Mesenchymal stem cell (in vitro differentiated cells and primary cell): ENCODE measurements at regions not wholly inside any gene's neighbourhood (a gene's known extent, or its start where the extent isn't known, plus 50 kb on each side); places are given as distances from the start of the nearest gene placed in this dataset.

Experiments
- DNase-seq: peaks from one replicate; pipeline ENCODE4 v3.0.0-alpha.2; 2013
- H2AFZ ChIP-seq: one replicate; pipeline ENCODE4 v1.6.1; 2013; ENCODE audit warnings: low read depth, mild to moderate bottlenecking, control low read depth, inconsistent platforms, low read length, moderate library complexity
- H2AK5ac ChIP-seq: 2 replicates; pipeline ENCODE4 v1.6.1; 2013; ENCODE audit warnings: low read length, moderate library complexity, mild to moderate bottlenecking, inconsistent platforms; ENCODE audit not compliant: severe bottlenecking
- H2BK120ac ChIP-seq: one replicate; pipeline ENCODE4 v1.6.1; 2013; ENCODE audit warnings: low read depth, mild to moderate bottlenecking, inconsistent platforms, low read length, moderate library complexity
- H2BK12ac ChIP-seq, 2 experiments: one replicate each; pipeline ENCODE4 v1.6.1; 2013; ENCODE audit warnings: inconsistent platforms in 2 of 2, low read length in 2 of 2, mild to moderate bottlenecking in 2 of 2, moderate library complexity in 2 of 2, control low read depth in 1 of 2
- H2BK15ac ChIP-seq: one replicate; pipeline ENCODE4 v1.6.1; 2013; ENCODE audit warnings: mild to moderate bottlenecking, low read depth, inconsistent platforms; ENCODE audit not compliant: poor library complexity, severe bottlenecking
- H2BK5ac ChIP-seq: 2 replicates; pipeline ENCODE4 v1.6.1; 2013; ENCODE audit warnings: low read depth, mild to moderate bottlenecking, low read length, control low read depth, inconsistent platforms; ENCODE audit not compliant: poor library complexity, severe bottlenecking
- H3K14ac ChIP-seq, 2 experiments: one replicate each; pipeline ENCODE4 v1.6.1; 2013; ENCODE audit warnings: inconsistent platforms in 2 of 2, low read length in 2 of 2, control low read depth in 1 of 2, mild to moderate bottlenecking in 1 of 2, moderate library complexity in 1 of 2
- H3K18ac ChIP-seq, 2 experiments: one replicate each; pipeline ENCODE4 v1.6.1; 2013; ENCODE audit warnings: inconsistent platforms in 2 of 2, low read length in 2 of 2, control low read depth in 1 of 2, low read depth in 1 of 2, mild to moderate bottlenecking in 1 of 2
- H3K23ac ChIP-seq, 2 experiments: one replicate each; pipeline ENCODE4 v1.6.1; 2013; ENCODE audit warnings: inconsistent platforms in 2 of 2, low read length in 2 of 2, mild to moderate bottlenecking in 2 of 2, moderate library complexity in 2 of 2, control low read depth in 1 of 2
- H3K27ac ChIP-seq: 2 replicates; pipeline ENCODE4 v1.5.1; 2013; ENCODE audit warnings: mild to moderate bottlenecking, moderate library complexity, low read length, control low read depth, inconsistent platforms; ENCODE audit not compliant: poor library complexity, severe bottlenecking
- H3K27me3 ChIP-seq, 2 experiments: 2 replicates each; pipeline versions ENCODE4 v1.6.1 to v1.7.0; 2013; ENCODE audit warnings: low read length in 2 of 2, mild to moderate bottlenecking in 2 of 2, moderate library complexity in 2 of 2, control low read depth in 1 of 2, inconsistent platforms in 1 of 2; ENCODE audit not compliant: control insufficient read depth in 1 of 2, insufficient read depth in 1 of 2
- H3K36me3 ChIP-seq, 2 experiments: 2 replicates each; pipeline versions ENCODE4 v1.6.1 to v1.7.0; 2013; ENCODE audit warnings: low read length in 2 of 2, control low read depth in 1 of 2, inconsistent platforms in 1 of 2, low read depth in 1 of 2, mild to moderate bottlenecking in 1 of 2; ENCODE audit not compliant: insufficient read depth in 2 of 2, control insufficient read depth in 1 of 2
- H3K4ac ChIP-seq, 2 experiments: one replicate each; pipeline ENCODE4 v1.6.1; 2013; ENCODE audit warnings: inconsistent platforms in 2 of 2, low read length in 2 of 2, mild to moderate bottlenecking in 2 of 2, moderate library complexity in 2 of 2, control low read depth in 1 of 2, low read depth in 1 of 2
- H3K4me1 ChIP-seq: 2 replicates; pipeline ENCODE4 v1.6.1; 2013; ENCODE audit warnings: low read depth, low read length, control low read depth; ENCODE audit not compliant: control insufficient read depth, insufficient read depth
- H3K4me2 ChIP-seq: 2 replicates; pipeline ENCODE4 v1.6.1; 2013; ENCODE audit warnings: low read length, mild to moderate bottlenecking, inconsistent platforms; ENCODE audit not compliant: poor library complexity, severe bottlenecking
- H3K4me3 ChIP-seq, 2 experiments: 2 replicates each; pipeline versions ENCODE4 v1.5.1 to v1.7.0; 2013; ENCODE audit warnings: low read length in 2 of 2, mild to moderate bottlenecking in 2 of 2, control low read depth in 1 of 2, low read depth in 1 of 2; ENCODE audit not compliant: insufficient read depth in 1 of 2
- H3K79me1 ChIP-seq: replicated peaks from 2 replicates; pipeline ENCODE4 v1.6.1; 2013; ENCODE audit warnings: mild to moderate bottlenecking, control low read depth, low read length, inconsistent platforms; ENCODE audit not compliant: poor library complexity, severe bottlenecking
- H3K9ac ChIP-seq: 2 replicates; pipeline ENCODE4 v1.7.0; 2013; ENCODE audit warnings: mild to moderate bottlenecking, low read length, moderate library complexity
- H3K9me3 ChIP-seq: 2 replicates; pipeline ENCODE4 v1.7.0; 2013; ENCODE audit warnings: mild to moderate bottlenecking, low read length; ENCODE audit not compliant: control insufficient read depth
- H4K8ac ChIP-seq: one replicate; pipeline ENCODE4 v1.6.1; 2013; ENCODE audit warnings: inconsistent platforms, mild to moderate bottlenecking, low read length, moderate library complexity
- H4K91ac ChIP-seq: one replicate; pipeline ENCODE4 v1.6.1; 2013; ENCODE audit warnings: mild to moderate bottlenecking, low read length, inconsistent platforms
- WGBS: methylation state at CpG from one replicate; pipeline ENCODE4 v1.1.7; 2013; ENCODE audit warnings: mixed read lengths; 5-methylcytosine and 5-hydroxymethylcytosine counted together

GRCh38 chr14:31964490-31964889, 112.6 kb upstream of the ARHGAP5 start:
- Histone ChIP-seq H3K36me3 (no peaks in the 10 kb centered on the region), H2BK5ac (no peak overlapping the region), H2BK120ac (no peak overlapping the region), H3K4ac (no peak overlapping the region), H3K9ac (no peak overlapping the region), H3K9me3 (no peaks in the 10 kb centered on the region), H3K23ac (no peak overlapping the region), H3K14ac (no peak overlapping the region), H3K27ac (no peak overlapping the region), H2BK15ac (no peak overlapping the region), H2AFZ (no peak overlapping the region), H2BK12ac (no peak overlapping the region), H3K27me3 (peaks cover 0 to 34% of the 10 kb centered on the region in 2 experiments), H3K4me1 (peaks cover 25% of the 10 kb centered on the region), H3K4me2 (no peak overlapping the region), H2AK5ac (no peak overlapping the region), H3K79me1 (no peaks in the 10 kb centered on the region), H3K18ac (no peak overlapping the region), H4K91ac (no peak overlapping the region), H4K8ac (no peak overlapping the region), H3K4me3 (no peak overlapping the region)
- 98% methylated on average over 6 of the region's 6 CpGs for WGBS
- DNase-seq: no peak

DNA sequence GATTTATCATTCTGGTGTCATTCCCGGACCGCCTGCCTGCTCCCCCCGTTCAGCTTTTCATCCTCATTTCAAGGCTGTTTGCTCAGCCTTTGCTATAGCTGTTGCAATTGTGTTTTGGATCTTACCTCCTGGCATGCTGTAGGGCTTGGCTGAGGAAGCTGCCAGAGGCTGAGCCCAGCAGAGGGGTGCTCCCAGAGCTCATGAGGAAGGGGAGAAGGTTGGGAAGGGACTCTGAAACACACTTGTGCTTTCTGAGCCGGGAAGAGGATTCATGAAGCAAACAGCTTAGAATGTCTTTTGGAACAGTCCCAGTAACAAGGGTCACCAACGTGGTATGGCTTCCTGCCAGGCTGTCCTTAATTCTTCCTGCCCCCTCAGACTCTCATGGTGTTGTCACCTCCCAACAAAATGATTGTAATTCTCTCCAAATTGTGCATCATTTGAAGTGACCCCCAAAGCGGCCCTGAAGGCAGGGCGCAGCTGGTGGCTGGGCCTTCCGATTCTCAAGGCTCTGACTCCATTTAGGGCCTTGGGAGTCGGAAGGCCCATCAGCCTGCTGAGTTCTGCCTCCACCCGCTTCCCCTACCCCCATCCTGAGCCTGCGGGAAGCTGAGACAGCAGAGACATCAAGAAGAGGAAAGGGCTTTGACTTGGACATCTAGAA, 111.9 kb upstream of the ARHGAP5 start:
- Histone ChIP-seq H2AK5ac (peak overlapping the region; percentile 19), H2BK120ac (no peak overlapping the region), H3K36me3 (no peaks in the 10 kb centered on the region), H3K27ac (no peak overlapping the region), H2BK15ac (no peak overlapping the region), H2BK12ac (peak overlapping the region; percentile 40 to 58), H3K4me3 (no peak overlapping the region), H3K4ac (peak overlapping the region in 1 of 2 experiments; percentile 37), H3K9me3 (peaks cover 4% of the 10 kb centered on the region), H4K8ac (peak overlapping the region; percentile 45), H3K4me2 (no peak overlapping the region), H3K4me1 (peaks cover 25% of the 10 kb centered on the region), H3K27me3 (peaks cover 0 to 36% of the 10 kb centered on the region in 2 experiments), H3K79me1 (no peaks in the 10 kb centered on the region), H3K23ac (peak overlapping the region in 1 of 2 experiments; percentile 2), H3K14ac (no peak overlapping the region), H3K18ac (peak overlapping the region; percentile 38 to 61), H3K9ac (no peak overlapping the region), H4K91ac (no peak overlapping the region), H2AFZ (peak overlapping the region; percentile 8), H2BK5ac (no peak overlapping the region)
- DNase-seq: no peak
- 81% methylated on average over 11 of the region's 11 CpGs for WGBS

DNA sequence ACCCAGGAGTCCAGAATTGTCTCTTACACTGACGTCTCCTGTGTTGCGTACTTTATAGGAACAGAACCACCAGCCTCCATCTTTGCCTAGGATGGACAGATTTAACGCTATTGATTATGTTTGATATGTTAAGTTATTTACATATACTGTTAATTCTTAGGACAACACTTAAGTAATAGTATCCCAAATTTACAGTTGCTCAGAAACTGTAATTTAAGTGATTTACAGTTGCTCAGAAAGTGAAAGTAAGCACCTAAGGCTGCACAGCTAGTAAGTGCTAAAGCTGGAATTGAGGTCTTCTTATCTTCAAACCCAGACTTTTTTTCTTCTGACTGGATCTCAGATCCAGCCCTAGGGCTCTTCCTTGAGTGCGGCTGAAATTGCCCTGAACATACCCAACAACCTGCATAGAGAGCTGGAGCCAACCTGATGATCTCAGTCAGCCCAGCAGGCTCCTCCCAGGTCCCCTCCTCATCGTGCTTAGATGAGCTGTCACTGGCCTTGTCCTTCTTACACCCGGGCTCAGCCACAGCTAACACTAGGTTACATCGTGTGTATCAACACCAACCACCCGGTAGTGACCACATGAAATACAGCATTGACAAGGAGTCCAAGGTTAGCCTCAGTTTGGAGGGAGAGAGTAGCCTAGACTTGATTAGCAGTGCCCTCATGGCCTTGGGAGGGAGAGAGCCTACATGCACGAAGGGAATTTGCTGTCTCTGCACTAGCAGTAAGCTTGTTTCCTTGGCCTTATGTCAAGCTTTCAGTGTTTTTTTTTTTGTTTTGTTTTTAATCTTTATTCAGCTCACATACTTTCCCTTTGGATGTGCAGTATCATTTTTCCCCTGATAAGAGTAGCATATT, 111.1 kb upstream of the ARHGAP5 start:
- no peak overlapping the region for H3K23ac ChIP-seq
- no peak overlapping the region for H3K4me2 ChIP-seq
- H3K36me3 ChIP-seq: no peaks in the 10 kb centered on the region
- peak overlapping the region; percentile 12 to 40 for H2BK12ac ChIP-seq
- H4K8ac ChIP-seq: peak overlapping the region; percentile 45
- H3K9ac ChIP-seq: no peak overlapping the region
- peak overlapping the region; percentile 26 for H2AK5ac ChIP-seq
- no peak overlapping the region for H2BK120ac ChIP-seq
- H2BK15ac ChIP-seq: peak overlapping the region; percentile 60
- no peaks in the 10 kb centered on the region for H3K79me1 ChIP-seq
- peaks cover 0 to 36% of the 10 kb centered on the region in 2 experiments for H3K27me3 ChIP-seq
- no peak overlapping the region for H3K4me3 ChIP-seq
- no peak overlapping the region for H3K27ac ChIP-seq
- no peak for DNase-seq
- H3K4ac ChIP-seq: peak overlapping the region in 1 of 2 experiments; percentile 29
- WGBS: 80% methylated on average over 6 of the region's 9 CpGs
- H3K4me1 ChIP-seq: peaks cover 25% of the 10 kb centered on the region
- no peak overlapping the region for H2BK5ac ChIP-seq
- H4K91ac ChIP-seq: peak overlapping the region; percentile 19
- peak overlapping the region; percentile 38 to 40 for H3K18ac ChIP-seq
- H3K9me3 ChIP-seq: peaks cover 12% of the 10 kb centered on the region
- H3K14ac ChIP-seq: no peak overlapping the region
- H2AFZ ChIP-seq: no peak overlapping the region
